Uterus (tissue), 2 donors: ENCODE measurements at regions not wholly inside any gene's neighbourhood (a gene's known extent, or its start where the extent isn't known, plus 50 kb on each side); places are given as distances from the start of the nearest gene placed in this dataset.

Source experiments
- POLR2A ChIP-seq, 2 donors: fragments of 450-650 bp; IDR thresholded peaks; one replicate each; pipeline ENCODE4 v1.6.1; 2016; ENCODE audit warnings: antibody characterized with exemption in 2 of 2, mild to moderate bottlenecking in 1 of 2, moderate library complexity in 1 of 2
- TF ChIP-seq, protein P1 (sequence below), 4 experiments: fragments of 200-600 bp in 2 of 4; fragments of 450-650 bp in 2 of 4; sonication (generic) in 2 of 4; IDR thresholded peaks; one replicate each; pipeline ENCODE4 v1.5.1; 2016 to 2019; ENCODE audit warnings: antibody characterized with exemption in 4 of 4, mild to moderate bottlenecking in 2 of 4, moderate library complexity in 1 of 4

DNA sequence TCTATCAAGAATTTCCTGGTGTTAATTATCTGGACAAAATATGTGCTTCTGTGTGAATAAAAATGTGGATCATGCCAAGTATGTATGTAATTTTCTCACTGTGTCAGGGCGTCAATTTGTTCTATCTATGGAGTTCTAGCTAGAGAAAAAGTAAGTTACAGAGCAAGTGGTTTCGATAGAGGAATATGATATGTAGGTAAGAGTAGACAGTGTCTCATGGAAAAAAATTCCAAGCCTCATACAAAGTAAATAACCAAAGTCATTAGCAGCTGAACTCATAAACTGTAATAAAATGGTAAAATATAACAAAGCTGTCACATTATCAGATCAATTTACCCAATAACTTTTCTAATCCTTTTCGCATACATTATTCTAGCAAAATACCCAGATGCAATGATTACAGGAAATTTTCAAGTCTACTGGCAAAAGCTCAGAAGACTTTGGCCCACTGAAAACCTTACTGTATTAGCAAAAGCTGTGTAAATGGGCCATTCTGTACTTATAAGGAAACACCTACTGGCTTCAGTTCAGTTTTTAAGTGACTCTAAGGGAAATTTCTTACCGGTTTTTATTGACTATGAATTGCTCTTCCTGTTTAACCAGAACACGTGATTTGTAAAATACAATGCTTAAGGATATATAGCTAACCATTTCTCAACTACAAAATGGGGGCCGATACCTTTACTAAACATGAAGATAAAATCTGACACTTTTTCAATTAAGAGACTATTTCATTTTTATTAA lies 121.0 kb upstream of the ARSJ start:
- TF ChIP-seq, protein P1, sequence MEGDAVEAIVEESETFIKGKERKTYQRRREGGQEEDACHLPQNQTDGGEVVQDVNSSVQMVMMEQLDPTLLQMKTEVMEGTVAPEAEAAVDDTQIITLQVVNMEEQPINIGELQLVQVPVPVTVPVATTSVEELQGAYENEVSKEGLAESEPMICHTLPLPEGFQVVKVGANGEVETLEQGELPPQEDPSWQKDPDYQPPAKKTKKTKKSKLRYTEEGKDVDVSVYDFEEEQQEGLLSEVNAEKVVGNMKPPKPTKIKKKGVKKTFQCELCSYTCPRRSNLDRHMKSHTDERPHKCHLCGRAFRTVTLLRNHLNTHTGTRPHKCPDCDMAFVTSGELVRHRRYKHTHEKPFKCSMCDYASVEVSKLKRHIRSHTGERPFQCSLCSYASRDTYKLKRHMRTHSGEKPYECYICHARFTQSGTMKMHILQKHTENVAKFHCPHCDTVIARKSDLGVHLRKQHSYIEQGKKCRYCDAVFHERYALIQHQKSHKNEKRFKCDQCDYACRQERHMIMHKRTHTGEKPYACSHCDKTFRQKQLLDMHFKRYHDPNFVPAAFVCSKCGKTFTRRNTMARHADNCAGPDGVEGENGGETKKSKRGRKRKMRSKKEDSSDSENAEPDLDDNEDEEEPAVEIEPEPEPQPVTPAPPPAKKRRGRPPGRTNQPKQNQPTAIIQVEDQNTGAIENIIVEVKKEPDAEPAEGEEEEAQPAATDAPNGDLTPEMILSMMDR (IDR thresholded peaks at IDR 0.05), result no peak
- TF ChIP-seq POLR2A (IDR thresholded peaks at IDR 0.05), result no peak
